ENCODE measurements at regions not wholly inside any gene's neighbourhood (a gene's known extent, or its start where the extent isn't known, plus 50 kb on each side); places are given as distances from the start of the nearest gene placed in this dataset.

DNA sequence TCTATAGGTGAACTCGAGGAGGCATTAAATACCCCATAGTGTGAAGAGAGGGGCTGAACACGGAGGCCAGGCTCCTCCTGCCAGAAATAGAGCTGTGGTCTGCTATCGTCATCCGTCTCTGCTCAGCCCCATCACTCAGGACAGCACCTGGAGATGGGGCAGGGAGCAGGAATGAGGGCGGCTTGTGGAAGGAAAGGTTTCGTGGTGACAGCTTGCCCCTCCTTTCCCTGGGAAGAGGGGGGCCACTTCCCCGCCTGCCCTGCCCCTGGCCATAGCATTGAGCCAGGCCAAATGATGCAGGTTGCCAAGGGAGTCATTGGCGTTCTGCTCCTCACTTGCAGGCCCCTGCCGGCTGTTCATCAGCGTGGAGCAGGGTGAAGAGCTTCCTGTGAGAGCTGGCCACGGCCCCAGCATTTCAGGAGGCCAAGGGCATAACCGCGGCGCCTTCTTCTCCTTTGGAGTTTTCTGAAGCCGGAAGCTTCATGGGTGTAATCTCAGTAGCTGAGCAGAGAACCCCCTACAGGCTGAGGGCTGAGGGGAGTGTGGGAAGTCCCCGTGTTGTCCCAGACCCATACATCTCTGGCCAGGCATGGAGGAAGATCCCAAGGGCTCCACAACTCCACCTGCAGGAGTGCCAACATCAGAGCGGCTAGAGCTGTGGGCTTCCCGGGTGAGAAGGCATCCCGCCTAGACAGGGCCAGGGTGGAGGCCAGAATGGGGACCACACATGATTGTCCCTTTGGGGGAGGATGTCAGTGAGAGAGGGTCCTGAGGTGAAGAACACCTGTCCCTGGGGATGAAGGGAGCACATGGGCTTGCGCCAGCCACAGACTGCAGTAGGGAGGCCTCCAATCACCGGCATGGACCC, 112.5 kb upstream of the GLI2 start:
- TF ChIP-seq, protein P1, sequence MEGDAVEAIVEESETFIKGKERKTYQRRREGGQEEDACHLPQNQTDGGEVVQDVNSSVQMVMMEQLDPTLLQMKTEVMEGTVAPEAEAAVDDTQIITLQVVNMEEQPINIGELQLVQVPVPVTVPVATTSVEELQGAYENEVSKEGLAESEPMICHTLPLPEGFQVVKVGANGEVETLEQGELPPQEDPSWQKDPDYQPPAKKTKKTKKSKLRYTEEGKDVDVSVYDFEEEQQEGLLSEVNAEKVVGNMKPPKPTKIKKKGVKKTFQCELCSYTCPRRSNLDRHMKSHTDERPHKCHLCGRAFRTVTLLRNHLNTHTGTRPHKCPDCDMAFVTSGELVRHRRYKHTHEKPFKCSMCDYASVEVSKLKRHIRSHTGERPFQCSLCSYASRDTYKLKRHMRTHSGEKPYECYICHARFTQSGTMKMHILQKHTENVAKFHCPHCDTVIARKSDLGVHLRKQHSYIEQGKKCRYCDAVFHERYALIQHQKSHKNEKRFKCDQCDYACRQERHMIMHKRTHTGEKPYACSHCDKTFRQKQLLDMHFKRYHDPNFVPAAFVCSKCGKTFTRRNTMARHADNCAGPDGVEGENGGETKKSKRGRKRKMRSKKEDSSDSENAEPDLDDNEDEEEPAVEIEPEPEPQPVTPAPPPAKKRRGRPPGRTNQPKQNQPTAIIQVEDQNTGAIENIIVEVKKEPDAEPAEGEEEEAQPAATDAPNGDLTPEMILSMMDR (CRISPR knock-in tag; IDR thresholded peaks at IDR 0.05): 0 out of 2 replicates have a peak, but pooled peaks have one; percentile 10
- TF ChIP-seq DPF2 (CRISPR knock-in tag; IDR thresholded peaks at IDR 0.05; ENCODE audit: borderline replicate concordance, low read depth) (no peak), RFX5 (IDR thresholded peaks at IDR 0.05; ENCODE audit: low read depth, low read length) (no peak), GATAD1 (CRISPR knock-in tag; IDR thresholded peaks at IDR 0.05) (no peak), MAFK (conservative IDR thresholded peaks at IDR 0.05 in 1 of 2, IDR thresholded peaks at IDR 0.05 in 1 of 2; ENCODE audit: low read length in 2 of 2) (no peak)
